HG03139 (cell line): ENCODE measurements at regions not wholly inside any gene's neighbourhood (a gene's known extent, or its start where the extent isn't known, plus 50 kb on each side); places are given as distances from the start of the nearest gene placed in this dataset.

Experiments
- ATAC-seq: cut with Tn5 transposase; IDR thresholded peaks from one replicate; pipeline ENCODE4 v1.9.1; 2021; ENCODE audit not compliant: unreplicated experiment

DNA sequence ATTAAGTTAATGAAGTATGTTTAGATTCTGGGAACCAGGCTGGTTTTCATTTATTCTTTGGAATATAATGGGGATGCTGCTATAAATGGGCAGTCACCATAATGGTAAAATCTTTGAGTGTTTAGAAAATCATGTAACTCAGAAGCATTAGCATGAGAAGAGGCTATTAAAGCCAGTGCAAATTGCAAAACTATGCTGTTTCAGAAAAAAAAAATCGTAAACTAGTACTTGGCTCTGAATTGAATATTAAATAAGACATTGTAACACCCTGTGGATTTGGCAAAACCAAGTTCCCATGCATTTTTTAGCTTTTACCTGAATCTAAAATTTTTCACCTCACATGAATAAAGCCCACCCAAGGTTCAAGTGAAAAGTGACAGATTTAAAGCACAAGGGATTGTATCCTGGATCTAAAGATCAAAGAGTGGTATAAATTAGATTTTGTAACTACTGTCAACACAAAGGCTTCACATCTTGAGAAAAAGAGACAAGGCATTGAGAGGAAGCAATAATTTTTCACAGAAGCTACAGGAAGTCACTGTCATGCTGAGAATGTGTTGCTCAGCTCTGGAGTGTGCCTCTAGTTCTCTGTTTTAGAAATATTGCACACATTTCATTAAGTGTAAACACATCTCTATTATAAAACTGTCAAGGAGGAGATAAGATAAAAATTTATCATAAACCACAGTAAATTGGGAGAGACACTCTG is 142.2 kb downstream of the ABCA8 start:
- ATAC-seq: no peak

DNA sequence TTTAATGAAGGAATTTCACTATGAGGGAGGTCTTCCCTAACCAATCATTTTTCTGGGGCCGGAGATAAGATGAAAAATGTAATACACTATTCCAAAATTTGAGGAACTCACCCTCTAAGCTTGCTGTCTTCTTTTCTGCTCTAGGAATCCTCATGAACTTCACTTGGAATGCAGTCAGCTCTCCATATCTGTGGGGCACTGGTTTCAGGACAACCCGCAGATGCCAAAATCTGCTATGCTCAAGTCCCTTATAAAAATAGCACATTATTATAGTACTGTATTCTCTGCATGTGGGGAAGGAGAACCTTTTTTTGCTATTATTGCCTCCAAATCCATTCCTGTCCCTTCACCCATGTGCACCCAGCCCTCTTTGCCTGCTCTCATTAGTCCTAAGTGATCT is 146.0 kb downstream of the ABCA8 start:
- no peak for ATAC-seq

DNA sequence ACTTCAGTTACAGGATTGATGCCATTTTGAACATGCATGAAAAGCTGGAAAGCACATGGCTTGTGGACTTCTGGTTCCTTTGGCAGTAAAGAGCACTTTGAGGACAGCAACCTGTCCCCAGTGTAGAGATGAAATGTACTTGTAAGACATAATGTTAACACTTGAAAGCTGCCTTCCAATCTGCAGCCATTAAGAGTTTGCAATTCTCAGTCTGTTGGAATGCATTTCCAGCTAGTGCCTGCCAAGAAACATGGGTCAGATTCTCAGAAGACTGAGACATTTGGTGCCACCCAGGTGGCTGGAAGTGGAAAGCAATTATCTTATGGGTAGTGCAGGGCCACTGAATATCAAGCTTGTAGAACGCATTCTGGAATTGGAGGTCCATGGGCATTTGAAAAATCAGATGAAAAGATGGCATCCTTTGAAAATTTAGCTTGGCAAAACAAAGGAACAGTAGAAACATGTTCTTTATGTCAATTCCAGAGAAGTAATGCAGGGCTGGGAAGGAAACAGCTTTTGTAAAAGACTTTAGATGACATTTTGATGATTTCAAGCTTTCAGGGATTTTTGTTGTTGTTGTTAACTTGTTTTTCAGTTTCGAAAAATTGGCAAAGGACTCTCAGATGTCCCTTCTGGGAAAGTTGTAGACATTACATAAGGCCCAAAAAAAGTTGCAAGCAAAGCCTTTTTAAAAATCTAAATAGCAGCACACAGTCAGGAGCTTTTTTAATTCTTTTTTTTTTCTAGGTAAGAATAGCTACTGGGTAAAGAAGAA is 147.0 kb downstream of the ABCA8 start:
- no peak for ATAC-seq

DNA sequence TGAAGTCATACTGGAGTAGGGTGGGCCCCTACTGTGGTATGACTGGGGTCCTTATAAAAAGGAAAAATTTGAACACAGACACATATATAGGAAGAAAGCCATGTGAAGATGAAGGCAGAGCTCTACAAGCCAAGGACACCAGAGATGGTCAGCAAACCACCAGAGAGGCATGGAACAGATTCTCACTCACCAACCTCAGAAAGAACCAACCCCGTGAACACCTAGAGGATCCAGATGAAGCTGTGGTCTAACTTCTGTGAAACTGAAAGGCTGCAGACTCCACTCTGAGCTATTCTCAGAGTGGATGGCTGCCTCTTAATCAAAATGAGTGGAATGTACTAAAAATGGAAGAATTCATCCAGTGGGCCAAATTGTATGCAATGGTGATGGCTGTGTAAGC is 149.6 kb downstream of the ABCA8 start:
- ATAC-seq: no peak

DNA sequence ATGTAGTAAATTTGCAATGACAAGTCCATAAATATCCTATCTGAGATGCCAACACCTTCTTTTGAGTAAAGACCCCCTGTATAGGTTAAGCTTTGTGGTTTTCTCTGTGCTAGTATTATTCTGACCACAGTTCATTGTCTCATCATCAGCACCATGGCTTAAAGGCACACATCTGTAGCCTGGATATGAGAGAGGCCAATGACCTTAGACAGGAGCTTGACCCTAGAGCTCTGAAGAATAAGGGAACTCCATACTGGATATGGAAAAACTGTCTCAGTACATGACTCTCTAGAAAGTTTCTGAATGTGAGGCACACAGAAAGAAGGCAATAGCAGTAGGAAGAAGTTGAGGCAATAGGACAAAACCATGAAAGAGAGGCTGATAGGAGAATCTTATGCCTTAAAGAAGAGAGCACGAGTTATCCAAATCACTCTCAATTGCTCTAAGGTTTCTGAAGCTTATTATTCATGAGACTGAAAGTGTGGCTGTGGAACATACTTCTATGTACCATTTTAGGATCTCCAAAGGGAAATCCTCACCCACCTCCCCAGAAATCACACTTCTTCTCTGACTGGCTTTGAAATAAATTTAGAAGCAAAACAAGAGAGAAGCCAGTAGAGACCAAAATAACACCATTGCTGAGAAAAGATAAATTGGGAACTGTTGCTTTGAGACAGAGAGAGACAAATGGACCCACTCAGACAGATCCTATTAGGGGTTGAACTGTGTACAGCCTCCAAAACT is 150.2 kb downstream of the ABCA8 start:
- no peak for ATAC-seq

DNA sequence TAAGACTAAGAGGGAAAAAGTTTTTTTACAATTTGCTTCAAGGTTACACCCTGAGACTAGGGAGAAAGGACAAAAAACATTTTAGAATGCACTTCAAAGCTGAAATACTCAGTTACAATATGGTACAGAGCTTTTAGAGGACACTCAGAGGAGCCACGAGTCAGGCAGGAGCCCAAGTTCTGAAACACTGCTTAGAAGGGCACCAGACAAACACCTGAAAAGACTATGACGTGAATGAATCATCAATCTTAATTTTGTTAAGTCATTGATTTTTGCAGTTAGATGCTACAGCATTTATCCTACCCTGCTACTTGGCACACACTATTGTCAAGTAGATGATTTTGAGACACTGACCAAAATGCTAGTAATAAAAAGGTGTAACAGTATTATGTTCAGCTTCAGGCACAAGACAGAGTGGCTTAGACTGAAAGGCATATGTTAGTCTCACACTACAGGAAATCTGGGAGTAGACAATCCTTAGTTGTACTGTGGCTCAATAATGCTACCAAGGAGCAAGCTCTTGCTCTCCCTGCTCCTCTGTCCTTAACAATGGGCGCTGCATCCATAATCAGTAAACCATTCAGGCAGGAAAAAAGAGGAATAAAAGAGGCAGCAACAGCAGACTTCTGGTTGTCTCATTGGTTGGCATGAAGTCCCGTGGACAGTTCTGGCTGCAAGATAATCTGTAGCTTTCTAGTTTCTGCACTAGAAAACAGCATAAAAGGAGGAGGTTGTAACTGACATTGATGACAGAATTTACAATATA is 151.8 kb downstream of the ABCA8 start:
- ATAC-seq: no peak

DNA sequence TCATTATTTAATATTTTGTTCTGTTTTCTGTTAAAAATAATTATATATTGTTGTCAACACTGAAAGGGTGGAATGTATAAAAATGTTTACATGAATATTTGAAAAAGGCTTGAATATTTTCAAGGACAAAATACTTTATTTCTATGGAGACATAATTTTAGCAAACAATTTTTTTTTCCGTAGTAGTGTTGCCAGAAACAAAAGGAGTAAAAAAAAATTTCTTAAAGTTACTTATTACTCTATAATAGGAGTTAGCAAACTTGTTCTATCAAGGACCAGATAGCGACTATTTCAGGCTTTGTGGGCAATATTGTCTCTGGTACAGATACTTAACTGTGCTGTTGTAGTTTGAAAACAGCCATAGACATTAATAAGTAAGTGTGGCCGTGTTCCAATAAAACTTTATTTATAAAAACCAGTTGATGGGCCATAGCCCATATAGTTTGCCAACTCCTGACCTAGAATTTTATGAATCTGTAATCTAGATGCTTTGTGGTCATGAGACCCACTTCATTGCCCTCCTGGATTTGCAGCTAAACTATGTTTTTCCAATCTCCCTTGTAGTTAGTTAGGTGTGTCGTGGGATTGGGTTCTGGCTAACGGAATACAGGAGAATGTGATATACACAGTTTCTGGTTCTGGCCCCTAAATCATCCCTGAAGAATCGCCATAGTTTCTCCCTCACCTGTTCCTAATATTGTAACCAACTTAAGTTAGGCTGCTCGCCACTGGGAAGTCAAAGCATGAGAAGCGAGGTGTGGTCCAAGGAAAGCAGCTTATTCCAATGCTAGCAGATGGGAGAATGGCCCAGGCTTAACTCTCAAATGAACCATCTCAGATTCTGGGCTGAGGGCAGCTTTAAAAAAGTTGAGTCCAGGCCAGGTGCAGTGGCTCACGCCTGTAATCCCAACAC is 153.6 kb downstream of the ABCA8 start:
- no peak for ATAC-seq

DNA sequence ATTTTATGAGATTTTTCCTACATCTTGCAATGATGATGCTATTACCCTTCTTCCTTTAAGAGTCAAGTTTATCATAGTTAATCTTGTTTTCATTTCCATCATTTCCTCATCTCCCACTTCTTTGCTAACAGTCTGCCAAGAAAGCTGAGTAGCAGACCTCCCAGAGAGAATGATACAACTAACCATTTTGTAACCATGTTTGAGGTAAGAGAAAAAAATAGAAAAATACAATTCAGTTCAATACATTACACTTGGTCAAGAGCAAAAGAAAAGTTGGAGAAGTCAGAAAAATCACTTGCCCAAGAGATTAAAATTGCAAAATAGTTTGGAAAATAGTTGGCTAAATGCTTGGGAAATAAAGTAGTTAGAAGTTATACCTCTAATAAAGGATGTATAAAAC is 154.4 kb downstream of the ABCA8 start:
- ATAC-seq: no peak

DNA sequence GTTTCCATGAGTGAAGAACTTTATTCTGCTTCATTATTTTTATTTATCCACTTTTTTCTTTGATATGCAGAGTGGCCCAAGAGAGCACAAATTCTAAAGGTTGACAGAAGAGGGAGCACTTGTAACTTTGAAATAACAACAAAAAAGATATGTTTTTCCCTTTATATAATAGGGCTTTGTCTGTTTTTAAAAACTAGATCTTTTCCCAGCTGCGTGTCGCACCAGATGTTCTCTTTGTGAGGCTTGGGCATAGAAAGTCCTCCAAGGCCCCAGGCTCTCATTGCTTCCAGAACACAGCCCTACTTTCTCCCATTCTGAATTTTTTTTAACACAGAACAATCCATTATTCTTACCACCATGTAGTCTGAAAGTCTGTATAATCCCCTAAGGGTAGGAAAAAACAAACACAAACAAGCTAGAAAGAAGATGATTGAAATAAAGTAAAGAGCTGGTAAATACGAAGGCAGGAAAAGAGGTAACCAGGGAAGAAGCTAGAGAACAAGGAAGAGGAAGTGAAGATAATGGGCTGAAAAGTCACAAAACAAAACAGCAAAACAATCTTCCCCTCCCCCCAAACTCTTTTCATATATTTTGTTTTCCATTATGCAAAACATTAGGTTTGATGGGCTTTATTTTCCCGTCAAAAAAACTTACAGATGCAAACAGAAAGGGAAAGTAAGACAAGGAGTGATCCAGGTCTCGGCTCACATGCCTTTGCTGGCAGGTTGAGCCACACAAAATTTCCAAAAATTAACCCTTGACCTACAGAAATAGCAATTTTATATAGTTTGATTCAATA is 160.4 kb downstream of the ABCA8 start:
- ATAC-seq: no peak

DNA sequence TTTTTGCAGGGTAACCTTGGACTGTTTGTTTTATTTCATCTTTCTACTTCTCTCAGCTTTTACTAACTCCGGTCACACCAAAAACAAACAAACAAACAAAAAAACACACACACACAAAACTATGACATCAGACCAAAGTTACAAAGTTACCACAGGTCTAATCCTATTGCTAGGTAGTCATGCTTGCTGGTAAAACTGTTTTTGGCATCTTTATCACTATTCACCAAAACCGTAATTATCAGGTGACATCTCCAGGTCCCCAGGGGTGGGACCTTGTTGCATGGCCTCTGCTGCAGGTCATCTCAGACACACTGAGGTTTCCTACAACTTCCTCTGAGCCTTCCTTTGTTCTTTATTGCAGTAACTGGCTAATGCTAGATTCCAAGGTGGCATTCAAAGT is 162.3 kb downstream of the ABCA8 start:
- ATAC-seq: no peak

DNA sequence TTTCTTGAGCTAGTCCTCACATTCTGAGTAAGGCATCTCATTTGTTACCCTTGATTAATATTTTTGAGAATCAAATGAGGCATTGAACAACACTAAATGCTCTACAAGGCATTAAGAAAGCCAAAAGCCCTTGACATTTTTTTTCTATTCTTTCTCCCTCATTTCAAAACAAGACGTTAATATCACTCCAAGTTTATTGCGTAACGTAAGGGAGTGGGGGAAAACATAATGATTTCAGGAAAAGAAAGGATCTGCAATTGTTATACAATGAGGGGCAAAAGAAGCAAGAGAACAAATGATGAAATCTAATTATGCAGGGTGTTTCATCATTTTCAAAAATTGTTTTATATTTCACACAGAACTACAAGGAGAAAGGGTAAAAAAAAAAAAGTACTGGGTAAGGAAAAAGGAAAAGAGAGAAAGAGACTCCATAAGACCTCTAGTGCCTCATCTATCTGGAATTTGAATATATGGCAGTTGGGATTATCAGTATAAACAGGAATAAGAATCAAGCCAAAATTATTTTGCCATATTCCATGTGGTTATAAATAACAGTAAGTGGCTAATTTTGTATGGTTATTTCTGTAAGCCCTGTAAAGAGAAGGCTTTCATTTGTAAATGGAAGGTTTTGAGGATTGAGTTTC is 163.0 kb downstream of the ABCA8 start:
- ATAC-seq: no peak

DNA sequence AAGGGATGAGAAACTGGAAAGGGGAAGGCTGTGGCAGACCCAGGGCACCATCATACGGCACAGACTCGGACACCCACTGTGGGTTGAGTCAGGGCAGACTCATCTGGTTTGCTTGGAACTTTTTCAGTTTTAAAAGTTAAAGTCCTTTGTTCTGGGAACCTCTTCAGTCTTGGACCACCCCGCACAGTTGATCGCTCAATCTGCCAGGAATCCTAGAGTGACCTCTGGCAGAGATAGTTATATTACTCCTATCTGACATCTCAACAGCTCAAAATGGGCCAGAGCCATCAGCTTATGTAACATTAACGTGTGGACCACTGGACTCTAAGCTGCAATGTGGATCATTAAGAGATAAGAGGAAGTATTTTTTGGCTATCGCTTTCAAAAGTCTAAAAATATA is 164.3 kb downstream of the ABCA8 start:
- ATAC-seq: no peak

DNA sequence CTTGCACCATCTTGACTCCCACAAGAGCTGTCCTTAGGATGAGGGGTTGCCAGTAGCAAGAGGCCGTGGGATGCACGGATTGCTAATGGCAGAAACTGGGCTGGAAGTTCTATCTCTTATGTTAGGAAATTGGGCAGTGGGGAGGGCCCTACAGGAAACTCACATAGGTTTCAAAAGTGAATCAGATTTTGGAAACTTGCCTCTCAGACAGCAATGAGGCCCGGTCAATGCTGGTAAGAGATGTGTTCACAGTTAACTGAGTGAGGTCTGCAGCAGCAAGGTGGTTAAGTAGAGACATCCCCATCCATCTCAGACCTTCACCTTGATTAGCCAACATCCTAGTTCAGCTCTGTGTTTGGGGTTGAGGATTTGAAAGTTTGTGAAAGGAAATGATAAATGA is 164.7 kb downstream of the ABCA8 start:
- ATAC-seq: no peak

DNA sequence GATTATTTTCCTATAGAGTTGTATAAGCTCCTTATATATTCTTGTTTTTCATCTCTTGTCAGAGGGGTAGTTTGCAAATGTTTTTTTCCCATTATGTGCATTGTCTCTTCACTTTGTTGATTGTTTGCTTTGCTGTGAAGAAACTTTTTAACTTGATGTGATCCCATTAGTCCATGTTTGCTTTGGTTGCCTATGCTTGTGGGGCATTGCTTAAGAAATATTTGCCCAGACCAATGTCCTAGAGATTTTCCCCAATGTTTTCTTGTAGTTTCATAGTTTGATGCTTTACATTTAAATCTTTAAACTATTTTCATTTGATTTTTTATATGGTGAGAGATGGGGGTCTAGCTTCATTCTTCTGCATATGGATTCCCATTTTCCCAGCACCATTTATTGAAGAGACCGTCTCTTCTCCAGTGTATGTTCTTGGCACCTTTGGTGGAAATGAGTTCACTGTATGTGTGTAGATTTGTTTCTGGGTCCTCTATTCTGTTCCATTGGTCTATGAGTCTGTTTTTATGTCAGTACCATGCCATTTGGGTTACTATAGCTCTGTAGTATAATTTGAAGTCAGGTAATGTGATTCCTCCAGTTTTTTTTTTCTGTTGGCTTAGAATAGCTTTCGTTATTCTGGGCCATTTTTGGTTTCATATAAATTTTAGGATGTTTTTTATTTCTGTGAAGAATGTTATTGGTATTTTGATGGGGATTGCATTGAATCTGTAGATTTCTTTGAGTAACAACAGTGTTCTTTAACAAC is 165.8 kb downstream of the ABCA8 start:
- ATAC-seq: no peak

DNA sequence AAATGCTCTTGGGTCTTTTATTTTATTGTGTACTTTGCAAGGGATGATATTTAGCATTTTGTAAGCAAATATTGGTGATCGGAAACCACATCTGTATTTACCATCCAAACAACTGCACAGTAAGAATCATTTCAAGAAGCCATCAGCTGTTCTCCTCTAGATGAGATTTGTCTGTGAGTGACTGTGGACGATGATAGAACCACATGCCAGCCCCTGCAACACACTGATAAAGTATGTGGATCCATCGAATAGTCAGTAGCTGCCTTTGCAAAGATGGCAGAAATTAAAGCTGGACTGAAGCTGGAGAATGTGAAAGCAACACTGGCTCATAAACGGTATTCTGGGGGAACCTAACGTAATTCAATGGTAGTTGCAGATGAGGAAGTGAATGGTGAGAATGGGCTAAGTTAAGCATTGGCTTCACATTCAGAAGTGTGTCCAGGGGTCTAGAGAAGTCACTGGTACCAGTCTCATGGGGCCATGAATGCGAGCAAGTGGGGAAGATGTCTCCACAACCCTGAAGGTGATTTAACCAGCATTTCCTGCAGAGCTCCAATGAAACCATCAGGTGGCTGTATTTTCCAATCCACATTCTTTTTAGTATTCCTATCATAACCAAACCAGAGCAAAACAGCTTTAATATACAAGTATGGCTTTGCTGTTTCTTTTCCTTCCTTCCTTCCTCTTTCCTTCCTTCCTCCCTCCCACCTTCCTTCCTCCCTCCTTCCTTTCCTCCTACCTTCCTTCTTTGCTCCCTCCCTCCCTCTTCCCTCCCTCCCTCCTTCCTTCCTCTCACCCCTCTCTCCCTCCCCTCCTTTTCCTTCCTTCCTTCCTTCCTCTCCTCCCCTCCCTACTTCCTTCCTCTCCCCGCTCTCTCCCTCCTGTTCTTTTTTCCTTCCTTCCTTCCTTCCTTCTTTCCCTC is 169.4 kb downstream of the ABCA8 start:
- no peak for ATAC-seq

DNA sequence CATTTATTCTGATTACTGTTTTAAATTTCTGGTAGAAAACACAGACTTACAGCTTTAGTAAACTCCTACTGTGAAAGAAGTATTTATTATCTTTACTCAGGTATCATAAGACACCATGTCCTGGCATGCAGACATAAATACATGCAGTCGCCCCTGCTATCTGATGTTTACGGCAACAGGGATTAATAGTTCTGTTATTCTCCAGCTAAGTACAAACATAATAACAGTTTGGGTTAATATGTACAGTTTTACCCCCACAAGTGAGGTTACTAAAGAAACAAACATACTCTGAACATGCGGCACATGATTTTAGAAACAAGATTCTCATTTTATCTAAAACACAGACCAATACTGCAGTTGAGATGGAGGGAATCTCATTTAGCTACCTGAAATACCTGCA is 170.8 kb downstream of the ABCA8 start:
- no peak for ATAC-seq

DNA sequence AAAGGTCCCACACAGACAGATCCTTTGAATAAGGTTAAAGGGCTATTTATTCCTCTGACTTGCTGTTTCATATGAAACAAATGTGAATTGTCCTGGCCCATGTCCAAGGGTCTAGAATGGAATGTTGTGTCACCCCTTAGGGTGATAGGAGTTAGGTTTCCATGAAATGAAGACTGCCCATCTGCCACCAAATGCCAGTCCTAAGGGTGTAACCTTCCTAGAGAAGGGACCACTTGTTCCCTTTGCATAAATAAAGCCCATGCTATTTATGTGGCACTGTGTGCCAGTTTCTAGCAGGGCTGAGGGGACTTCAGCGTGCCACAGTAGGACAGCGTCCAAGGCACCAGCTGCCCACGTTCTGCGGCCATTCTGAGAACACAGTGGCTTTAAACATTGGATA is 171.3 kb downstream of the ABCA8 start:
- ATAC-seq: no peak
